ENCODE measurements at regions not wholly inside any gene's neighbourhood (a gene's known extent, or its start where the extent isn't known, plus 50 kb on each side); places are given as distances from the start of the nearest gene placed in this dataset.
A peak's percentile ranks its signal among the peaks of the same experiment; 100 is the strongest.

DNA sequence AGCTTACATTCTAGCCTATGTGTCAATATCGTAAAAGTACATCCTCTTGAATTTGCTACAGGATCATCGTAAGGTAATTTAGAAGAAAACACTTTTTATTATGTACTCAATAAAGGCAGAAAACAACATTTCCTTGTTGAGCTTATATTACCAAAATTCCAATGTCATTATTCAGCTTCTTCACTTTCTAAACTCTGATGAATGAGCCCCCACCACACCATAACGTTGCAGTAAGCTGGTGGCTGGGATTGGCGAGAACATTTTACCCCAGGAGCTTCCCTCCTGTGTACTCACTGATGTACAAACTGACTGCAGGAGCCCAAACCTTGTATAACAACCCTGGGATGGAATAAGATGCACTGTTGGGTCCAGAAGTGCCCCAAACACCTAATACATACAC, 238.1 kb upstream of the MARCKS start:
- DNase-seq (ENCODE audit: low spot score): no peak

DNA sequence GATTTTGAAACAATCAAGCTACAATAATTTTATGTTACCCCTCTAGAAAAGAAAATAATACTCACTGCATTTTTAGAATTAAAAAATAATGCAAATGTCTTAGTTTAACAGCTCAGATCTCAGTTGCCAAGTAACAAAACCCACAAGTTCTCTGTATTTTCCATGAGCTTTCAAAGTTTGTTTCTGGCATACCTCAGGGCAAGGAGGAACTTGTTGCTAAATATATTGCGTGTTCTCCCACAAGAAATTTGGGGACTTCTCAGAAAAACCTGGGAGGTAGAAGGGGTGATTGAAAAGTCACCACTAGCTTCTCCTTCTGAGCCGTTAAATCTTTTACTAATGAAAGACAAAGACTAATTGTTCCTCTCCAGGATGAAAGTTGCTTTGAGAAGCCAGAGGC, 236.8 kb upstream of the MARCKS start:
- no peak for DNase-seq (ENCODE audit: low spot score)

DNA sequence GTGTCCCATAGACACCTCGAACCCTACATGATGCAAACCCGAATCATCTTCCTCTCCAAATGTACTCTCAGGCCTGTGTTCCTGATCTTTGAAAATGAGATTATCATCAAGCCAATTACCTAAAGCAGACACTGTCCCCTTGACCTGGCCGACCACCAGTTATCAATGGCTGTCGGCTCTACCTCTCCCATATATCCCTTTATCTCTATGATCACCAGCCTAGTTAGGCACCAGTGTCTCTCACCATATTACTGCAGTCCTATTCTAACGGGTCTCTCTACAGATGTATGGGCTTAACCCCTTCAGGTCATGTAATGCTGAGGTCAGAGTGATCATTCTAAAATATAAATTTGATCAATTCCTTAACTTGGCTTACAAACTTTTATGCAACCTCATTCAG, 234.9 kb upstream of the MARCKS start:
- DNase-seq (ENCODE audit: low spot score): no peak

DNA sequence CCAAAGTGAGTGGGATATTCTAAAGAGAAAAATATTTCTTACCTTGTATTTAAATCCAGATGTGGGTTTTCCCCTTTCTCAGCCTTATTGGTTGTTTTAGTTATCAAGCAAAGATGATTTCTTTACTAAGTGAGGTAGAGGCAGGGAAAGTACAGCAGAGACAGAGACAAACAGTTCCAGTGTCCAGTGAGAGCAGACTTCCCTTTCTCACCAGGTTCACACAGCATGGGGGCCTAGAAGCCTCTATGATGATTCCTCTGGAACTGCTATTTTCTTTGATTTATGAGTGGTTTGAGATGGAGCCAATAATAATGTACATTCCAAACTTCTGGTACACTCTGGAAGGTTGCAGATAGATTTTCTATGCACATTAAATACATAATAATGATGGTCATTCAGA, 234.0 kb upstream of the MARCKS start:
- DNase-seq (ENCODE audit: low spot score): no peak

DNA sequence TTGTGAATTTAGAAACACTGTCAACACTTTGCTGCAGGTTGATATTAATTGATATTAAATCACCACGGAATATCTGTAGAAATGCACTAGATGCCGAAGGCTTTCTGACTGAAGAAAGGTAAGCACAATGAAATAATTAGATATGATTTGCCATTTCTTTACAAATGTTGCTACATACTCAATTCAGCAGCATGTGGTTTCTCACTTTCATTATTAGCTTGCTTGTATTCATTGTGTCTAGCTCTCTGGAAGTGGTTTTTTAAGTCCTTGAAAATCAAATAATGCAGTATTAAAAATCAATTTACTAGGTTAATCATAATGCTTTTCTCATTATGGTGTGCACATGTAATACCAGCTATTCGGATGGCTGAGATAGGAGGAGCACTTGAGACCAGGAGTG, 231.3 kb upstream of the MARCKS start:
- no peak for DNase-seq (ENCODE audit: low spot score)

DNA sequence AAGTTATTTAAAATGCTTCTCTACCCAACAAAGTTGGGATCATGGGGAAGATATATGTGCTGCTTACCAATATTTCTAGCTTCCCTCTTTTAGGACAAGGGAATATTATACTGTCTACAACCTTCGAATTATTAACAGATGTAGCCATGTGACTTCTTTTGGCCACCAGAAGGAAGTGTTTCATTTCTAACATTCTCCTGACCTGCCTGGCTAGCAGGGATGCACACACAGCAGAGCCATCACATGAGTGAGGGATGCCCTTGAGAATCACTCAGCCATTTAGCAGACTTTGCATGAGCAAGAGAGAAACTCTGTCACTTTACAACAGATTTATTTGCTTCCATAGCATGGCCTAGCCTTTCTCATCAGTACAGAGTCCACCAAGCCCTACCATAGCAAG, 230.7 kb upstream of the MARCKS start:
- DNase-seq (ENCODE audit: low spot score): no peak

DNA sequence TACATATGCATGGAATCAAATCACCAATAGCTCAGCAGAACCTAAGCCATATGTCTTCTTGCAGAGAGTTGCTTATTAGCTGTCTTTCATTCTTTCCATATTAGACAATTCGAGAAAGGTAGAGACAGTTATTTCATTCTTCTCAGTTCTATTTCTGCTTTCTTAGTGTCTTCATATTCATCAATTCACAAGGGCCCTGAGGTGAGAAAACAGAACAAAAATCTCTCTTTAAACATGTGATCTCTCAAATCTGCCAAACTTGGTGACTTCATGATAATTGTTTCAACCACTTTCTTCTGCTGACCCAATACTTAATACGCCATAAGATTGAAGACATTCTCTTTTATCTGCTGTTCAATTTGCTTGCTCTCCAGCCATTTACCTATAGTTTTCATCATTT, 229.7 kb upstream of the MARCKS start:
- no peak for DNase-seq (ENCODE audit: low spot score)

DNA sequence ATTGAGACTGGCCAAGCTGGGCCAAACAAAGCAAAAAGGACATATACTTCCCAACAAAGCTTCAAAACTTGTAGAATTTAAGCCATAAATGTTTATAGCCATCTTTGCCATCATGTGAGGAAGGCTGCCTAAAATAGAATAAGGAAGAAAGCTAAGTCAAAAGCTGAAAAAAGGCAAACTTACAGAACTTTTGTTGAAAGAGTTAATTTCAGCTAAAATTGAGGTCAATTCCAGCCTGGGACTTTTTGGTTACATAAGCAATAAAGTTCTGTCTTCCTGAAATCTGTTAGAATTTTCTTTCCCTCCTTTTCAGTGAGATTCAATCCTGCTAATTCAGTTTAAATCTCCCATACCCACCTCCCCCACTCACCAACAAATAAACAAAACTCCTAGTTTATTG, 227.9 kb upstream of the MARCKS start:
- DNase-seq (ENCODE audit: low spot score): no peak

DNA sequence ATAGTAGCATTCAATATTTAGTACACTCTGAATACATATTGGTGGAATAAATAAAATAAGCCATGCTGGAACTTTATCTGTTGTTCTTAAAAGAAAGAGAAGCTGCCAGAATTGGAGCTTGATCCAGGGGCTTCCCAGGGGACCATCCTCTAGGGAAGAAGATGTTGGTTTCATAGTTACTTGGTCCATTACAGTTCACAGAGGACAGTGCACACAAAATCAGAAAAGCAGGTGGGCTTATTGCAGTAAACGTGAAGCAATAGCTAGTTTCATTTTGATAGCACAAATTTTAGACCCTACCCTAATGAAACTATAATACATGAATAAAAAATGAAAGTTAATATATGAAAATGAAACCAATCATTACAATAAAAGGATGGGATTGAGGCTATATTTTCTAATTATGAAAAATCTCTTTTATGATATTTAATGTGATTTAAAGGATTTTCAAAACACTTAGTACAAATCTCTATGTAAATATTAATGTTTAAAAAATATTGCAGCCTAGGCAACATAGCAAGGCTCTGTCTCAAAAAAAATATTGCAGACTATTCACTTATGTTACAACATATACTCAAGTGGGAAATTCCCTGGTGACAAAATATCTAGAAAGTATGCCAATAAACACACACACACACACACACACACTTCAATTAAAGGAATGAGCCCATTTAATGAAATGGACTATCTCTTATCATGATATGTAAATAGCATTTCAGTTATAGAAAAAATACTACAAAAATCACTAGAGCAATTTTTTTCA, 227.0 kb upstream of the MARCKS start:
- no peak for DNase-seq (ENCODE audit: low spot score)

DNA sequence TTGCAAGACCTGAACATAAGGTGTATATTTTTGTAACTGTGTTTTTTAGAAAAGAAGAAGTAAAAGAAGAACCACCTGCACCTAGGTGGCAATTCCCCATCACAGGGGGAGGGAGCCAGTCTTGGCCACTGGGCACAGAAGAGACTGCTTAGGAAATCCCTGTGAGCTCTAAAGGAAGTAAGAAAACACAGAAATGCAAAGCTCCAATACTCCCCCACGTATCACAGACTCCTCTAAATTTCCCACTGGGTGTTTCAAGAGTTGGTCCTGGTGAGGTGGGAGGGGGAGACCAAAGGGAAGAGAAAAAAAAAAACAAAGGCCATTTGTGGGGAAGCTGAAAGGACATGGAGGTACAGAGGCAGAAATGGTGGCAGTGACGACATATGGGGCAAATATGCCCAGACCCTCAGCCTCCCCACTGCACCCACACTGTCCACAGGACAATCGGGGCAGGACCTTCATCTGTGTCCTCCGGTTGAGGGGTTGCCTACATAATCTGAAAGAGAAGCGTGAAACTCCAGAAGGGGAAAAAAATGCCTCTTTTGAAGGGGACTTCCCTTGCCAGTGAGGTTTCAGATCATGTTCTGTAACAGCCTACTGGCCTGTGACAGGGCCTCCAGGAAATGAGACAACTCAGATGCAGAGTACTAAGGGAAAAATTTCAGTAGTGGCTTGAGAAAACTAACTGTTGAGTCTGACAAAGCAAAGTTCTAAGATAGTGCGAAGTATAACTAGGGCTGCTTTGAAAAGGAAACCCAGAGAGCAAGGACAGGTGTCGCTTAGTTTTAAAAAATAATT, 226.2 kb upstream of the MARCKS start:
- DNase-seq (ENCODE audit: low spot score): peak; percentile 13

DNA sequence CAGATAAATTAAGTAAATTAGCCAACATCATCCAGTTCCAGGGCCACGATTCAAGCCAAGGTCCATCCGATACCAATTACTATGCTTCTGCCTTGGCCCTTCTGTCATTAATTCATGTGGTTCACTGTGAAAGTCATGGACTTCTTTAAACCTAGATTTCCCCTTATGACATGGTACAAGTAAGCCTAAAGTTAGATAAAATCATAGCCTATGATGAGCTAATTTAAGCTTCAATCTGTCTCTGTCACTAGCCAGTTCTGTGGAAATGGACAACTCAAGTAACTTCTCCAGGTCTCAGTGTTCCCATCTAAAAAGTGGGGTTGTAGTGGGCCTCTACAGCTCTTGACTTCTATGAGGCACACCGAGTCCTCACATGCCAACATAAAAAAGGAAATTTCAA, 225.5 kb upstream of the MARCKS start:
- DNase-seq (ENCODE audit: low spot score): no peak

DNA sequence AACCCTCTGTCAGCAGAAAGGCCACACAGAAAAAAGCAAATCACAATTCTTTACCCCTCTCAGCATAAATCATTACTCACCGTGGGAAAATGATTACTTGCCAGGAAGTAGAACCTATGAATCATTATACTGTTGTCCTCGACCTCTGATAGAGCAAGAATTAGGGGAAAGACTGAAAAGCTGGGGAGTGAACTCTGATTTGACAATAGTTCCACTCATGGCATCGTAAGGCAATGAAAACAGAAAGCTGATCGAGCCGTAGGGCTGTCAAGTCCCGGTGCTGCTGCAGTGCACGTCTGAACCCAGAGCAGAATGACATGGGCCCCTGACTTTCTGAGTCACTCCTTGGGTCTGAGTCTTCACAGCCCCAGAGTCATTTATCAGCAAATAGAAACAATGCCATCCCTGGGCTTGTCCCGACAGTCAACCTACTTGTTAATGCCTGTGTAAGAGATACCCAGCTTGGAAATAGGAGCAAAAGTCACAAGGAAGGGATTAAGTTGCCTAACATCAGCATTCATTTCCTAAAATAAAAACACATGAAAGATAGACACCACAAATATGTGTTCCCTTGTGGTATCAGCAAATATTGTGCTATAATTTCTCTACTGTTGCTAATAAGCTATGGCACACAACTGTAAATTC, 224.8 kb upstream of the MARCKS start:
- DNase-seq (ENCODE audit: low spot score): peak; percentile 35

DNA sequence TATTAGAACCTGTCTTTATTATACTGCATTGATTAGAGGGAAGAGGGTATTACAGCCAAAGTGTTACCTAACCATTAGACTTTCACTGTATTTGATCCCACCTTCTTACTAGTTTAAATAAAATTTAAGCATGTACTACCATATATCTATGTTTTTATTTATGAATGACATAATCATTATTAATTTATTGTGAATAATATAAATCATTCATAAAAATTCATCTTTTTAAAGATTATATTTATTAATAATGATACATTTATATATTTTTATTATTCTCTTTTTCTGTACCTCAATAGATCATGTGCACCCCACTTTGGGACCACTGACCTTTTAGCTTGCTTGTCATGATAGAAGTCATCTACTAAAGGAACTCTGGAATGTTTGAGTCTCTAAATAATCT, 223.5 kb upstream of the MARCKS start:
- no peak for DNase-seq (ENCODE audit: low spot score)

DNA sequence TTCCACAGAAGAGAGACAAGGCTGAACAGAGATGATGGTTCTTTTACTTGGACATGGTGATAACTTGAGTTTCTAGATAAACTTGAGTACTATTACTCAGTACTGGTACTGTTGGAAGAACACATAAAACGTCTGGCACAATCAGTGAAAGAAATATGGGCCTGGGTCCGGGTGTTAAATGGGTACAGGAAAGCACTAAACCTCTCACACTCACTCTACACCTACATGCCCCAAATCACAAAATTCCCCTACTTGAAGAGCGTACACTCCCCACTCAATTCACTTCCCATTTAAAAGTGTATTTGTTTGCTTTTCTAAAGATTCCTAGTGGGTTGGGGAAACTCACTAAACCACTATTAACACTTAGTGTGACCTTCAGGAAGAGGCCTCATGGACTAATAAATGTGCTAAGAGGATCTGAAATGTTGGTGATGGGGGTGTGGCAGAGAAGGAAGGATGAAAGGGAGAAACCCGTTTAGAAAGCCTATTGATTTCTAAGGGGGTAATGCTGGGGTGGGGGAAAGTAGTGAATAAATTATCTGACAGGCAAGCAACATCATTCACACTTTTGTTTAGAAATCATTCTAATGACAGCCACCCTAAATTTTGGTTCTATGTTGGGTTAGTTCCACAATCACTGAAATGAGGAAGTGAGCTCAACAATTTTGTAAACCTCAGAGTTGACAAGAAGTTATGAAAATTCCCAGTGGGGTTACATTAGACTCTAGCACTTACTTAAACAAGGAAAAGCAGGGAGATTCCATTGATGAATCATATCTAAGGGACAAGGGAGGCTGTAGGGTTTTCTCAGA, 222.6 kb upstream of the MARCKS start:
- peak; percentile 31 for DNase-seq (ENCODE audit: low spot score)

DNA sequence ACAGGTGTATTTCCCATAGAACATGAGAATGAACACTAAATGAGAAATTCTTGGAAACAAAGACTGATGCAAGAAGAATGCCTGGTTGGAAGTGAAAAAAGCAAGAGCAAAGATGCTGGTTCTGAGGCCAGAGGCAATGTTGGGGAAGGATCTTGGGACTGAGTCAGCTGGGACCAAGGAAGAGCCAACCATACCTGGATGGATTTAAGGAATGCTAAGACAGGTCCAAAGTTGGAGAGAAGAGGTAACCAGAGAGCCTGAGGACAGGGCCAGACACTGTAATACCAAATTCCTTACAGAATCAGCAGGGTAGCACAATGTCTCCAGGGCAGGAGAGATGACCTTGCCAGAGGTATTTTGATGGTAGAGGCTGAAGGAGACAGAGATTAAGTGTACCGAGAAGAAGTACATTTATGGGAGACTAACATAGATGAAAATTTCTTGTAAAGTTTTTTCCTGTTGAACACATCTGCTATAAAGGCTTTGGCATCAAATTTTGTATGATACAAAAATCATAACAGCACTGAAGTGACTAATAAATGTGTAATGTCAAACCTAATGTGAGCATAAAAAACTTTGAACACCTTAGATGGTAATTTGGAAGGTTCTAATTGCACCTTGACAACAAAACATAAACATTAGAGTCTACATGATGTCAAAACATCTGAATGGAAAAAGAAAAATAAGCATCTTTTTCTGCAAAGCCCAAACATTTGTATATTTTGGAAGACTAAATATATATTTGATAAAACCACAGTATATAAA, 221.7 kb upstream of the MARCKS start:
- no peak for DNase-seq (ENCODE audit: low spot score)

DNA sequence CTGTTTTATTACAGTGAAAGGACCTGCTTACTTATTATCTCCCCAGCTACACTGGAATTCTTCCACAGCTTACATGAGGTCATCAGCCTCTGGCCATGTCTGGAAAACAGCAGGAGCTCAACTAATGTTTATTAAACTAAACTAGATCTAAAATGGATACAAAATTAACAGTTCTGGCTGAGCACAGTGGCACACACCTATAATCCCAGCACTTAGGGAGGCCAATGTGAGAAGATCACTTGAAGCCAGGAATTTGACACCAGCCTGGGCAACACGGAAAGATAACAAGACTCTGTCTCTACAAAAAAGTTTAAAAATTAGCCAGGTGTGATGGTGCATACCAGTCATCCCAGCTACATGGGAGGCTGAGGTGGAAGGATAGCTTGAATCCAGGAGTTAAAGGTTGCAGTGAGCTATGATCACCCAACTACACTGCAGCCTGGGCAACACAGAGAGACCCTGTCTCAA, 220.8 kb upstream of the MARCKS start:
- DNase-seq (ENCODE audit: low spot score): no peak

DNA sequence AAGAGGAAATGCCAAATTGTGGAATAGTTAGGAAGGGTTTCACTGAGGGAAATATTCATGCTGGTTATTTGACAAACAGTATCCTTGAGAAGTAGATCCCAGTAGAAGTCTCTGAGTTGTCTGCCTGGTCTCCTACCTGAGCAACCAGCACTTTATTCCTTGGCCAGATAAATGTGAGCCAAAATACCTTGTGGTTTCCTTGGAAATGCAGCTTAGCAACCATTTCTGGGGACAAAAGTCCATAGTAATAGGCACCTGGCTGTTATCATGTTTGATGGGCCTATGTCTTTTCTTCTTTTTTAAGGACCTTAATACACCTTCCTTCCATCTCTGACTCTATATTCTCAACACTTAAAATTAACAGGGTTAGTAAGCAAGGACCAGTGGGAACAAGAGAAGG, 217.1 kb upstream of the MARCKS start:
- DNase-seq (ENCODE audit: low spot score): no peak

DNA sequence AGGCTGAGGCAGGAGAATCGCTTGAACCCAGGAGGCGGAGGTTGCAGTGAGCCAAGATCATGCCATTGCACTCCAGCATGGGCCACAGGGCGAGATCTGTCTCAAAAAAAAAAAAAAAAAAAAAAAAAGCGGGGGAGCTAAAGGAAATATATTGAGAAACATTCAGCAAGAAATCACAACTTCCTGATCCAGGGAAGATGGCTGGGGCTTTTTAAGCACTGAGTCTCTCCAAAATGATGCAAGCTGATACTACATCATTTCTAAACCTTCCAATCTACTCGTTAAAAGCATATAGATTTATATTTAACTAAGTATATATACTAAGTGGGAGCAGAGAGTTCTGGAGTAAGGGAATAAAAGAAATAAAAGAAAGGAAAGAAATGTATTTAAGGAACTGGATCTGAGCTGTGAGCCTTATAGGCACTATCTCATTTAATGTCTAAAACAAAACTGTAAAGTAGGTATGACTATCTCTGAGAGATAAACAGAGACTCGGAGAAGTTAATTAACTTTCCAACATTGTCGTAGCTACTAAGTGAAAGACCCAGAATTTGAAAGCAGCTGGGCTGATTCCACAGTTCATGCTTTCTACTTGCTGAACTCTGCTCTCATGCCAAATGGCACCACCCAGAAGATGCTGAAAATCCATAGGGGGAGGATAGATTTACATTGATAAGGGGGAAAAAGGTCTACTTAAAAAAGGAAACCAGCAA, 215.0 kb upstream of the MARCKS start:
- DNase-seq (ENCODE audit: low spot score): no peak

DNA sequence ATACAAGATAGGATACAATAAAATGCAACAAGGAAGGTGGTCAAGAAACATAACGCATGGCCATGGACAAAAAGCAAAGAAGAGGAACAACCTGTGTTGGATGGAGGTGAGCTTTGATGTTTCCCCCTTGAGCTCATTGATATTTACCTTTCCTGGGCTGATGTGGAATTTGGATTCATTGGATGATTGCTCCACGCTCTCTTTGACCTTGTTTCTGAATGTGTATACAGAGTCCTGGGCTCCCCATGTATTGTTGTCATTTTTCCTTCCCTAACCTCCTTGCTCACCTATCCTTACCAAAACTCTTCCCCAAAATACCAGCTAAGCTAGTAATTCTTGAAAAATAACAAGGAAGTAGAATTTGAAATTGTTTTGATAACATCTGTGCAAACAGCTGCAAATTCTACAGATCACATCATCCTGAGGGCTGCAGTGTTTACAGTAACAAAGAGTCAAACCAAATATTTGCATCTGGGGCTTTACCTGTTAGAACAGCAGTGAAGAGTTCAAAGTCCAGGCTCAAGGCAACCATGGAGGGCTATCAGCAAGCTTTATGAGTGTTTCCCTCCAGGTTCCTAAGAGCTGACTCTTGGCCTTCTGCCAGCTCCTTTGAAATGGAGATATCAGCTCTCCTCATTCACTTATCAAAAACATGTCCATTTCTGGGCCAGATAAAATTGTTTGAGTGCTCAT, 214.3 kb upstream of the MARCKS start:
- no peak for DNase-seq (ENCODE audit: low spot score)

DNA sequence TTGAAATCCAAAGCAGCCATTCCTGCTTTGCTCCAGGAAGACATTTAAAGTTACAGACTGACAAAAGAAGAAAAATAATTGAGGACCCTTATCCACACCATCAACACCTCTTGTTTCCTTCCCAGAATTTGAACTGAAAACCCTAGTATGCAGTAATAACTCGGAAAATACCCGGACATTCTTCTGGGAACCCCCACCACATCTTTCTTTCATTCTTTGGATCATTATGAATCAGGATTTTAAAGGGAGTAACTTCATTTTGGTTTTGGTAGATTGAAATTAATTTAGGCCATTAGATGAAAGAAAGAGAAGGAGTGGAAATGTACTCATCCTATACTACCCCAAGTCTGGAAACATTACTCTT, 213.8 kb upstream of the MARCKS start:
- no peak for DNase-seq (ENCODE audit: low spot score)

Data from hepatic stellate cell (primary cell).